GM19468 (cell line): ENCODE measurements at regions not wholly inside any gene's neighbourhood (a gene's known extent, or its start where the extent isn't known, plus 50 kb on each side); places are given as distances from the start of the nearest gene placed in this dataset.

ENCODE experiments used
- ATAC-seq: cut with Tn5 transposase; IDR thresholded peaks from one replicate; pipeline ENCODE4 v1.9.1; 2021; ENCODE audit warnings: mild to moderate bottlenecking, moderate library complexity, moderate number of reproducible peaks; ENCODE audit not compliant: unreplicated experiment; ENCODE audit errors: extremely low read depth

GRCh38 chr3:8442993-8443650, 58.5 kb upstream of the LMCD1 start:
- no peak for ATAC-seq

GRCh38 chr3:8443829-8444791, 57.5 kb upstream of the LMCD1 start:
- ATAC-seq: no peak

GRCh38 chr3:8444883-8445282, 56.7 kb upstream of the LMCD1 start:
- ATAC-seq: no peak

GRCh38 chr3:8445861-8446260, 55.8 kb upstream of the LMCD1 start:
- ATAC-seq: no peak

GRCh38 chr3:8446845-8447244, 54.8 kb upstream of the LMCD1 start:
- no peak for ATAC-seq

- no peak for ATAC-seq
Measured at GRCh38 chr3:8450618-8451017, 51.0 kb upstream of the LMCD1 start.

- ATAC-seq: no peak
Measured at GRCh38 chr3:8451696-8452095, 49.9 kb upstream of the LMCD1 start.
